HepG2 (cell line): ENCODE measurements at regions not wholly inside any gene's neighbourhood (a gene's known extent, or its start where the extent isn't known, plus 50 kb on each side); places are given as distances from the start of the nearest gene placed in this dataset.

Source experiments
- ATAC-seq: fragments of 200-7000 bp; cut with Tn5 transposase; 3 replicates; pipeline ENCODE4 v1.9.1; 2020; ENCODE audit warnings: mild to moderate bottlenecking, moderate library complexity
- BruUV-seq: library from RNA; stranded (reverse); fragments of 400-500 nt; replicated peaks from 2 replicates; lab custom pipeline; 2021; lab: Mats Ljungman, UMichigan
- CTCF ChIA-PET: fragments of 300-600 bp; formaldehyde crosslinking; extraction: SDS; loops from one replicate; lab custom pipeline; 2021; ENCODE audit warnings: low total read pairs, inconsistent platforms, low intra/inter-chr PET ratio; lab: Yijun Ruan, JAX
- POLR2A ChIA-PET: fragments of 350-600 bp; sonication (Branson Sonifier 250); formaldehyde crosslinking; loops from one replicate; lab custom pipeline; 2020; ENCODE audit warnings: antibody characterized with exemption, inconsistent platforms; lab: Yijun Ruan, JAX
- DNase-seq: peaks from one replicate; pipeline ENCODE4 v3.0.0-alpha.2; 2015; ENCODE audit warnings: low spot score
- FAIRE-seq: peaks from 3 replicates; lab custom pipeline; 2011; peaks lifted over from hg19 to GRCh38; lab: Jason Lieb, UNC
- H2AFZ ChIP-seq: one replicate; pipeline ENCODE4 v1.6.1; 2011; ENCODE audit warnings: low read length, inconsistent platforms
- H3K27ac ChIP-seq: fragments of 300-600 bp; 3 replicates; pipeline ENCODE4 v1.8.0; 2011; ENCODE audit warnings: mixed run types, mild to moderate bottlenecking, mixed read lengths, low read length, inconsistent platforms; ENCODE audit not compliant: insufficient read depth; ENCODE audit errors: extremely low read length
- H3K27me3 ChIP-seq, 2 experiments: fragments of 200-600 bp in 1 of 2; 2 replicates in 1 of 2; 3 replicates in 1 of 2; pipeline versions ENCODE4 v1.6.0 to v1.8.0; 2011; ENCODE audit warnings: low read length in 2 of 2, mild to moderate bottlenecking in 2 of 2, moderate library complexity in 2 of 2, inconsistent platforms in 1 of 2; ENCODE audit not compliant: insufficient read depth in 2 of 2, control insufficient read depth in 1 of 2
- H3K36me3 ChIP-seq, 2 experiments: fragments of 200-600 bp in 1 of 2; replicated peaks in 1 of 2; 2 replicates in 1 of 2; 3 replicates in 1 of 2; pipeline versions ENCODE4 v1.5.1 to v1.8.0; 2011; ENCODE audit warnings: low read length in 2 of 2, inconsistent platforms in 1 of 2; ENCODE audit not compliant: insufficient read depth in 2 of 2, control insufficient read depth in 1 of 2
- H3K4me1 ChIP-seq: 2 replicates; pipeline ENCODE4 v1.5.1; 2012; ENCODE audit warnings: low read length, inconsistent platforms; ENCODE audit not compliant: insufficient read depth
- H3K4me2 ChIP-seq: 2 replicates; pipeline ENCODE4 v1.6.0; 2011; ENCODE audit warnings: low read depth, low read length, inconsistent platforms
- H3K4me3 ChIP-seq, 3 experiments: fragments of 200-600 bp in 1 of 3; sonication (generic), shearing (Covaris generic) in 1 of 3; replicated peaks in 1 of 3; 2 replicates each; pipeline ENCODE4 v1.5.1; 2011 to 2016; ENCODE audit warnings: low read length in 3 of 3, inconsistent platforms in 2 of 3, low read depth in 2 of 3, mild to moderate bottlenecking in 2 of 3, control low read depth in 1 of 3, mixed read lengths in 1 of 3; ENCODE audit not compliant: insufficient read depth in 1 of 3
- H3K79me2 ChIP-seq: one replicate; pipeline ENCODE4 v1.6.1; 2011; ENCODE audit warnings: low read length, inconsistent platforms; ENCODE audit not compliant: insufficient read depth
- H3K9ac ChIP-seq: 2 replicates; pipeline ENCODE4 v1.6.0; 2011; ENCODE audit warnings: mild to moderate bottlenecking, low read depth, low read length, inconsistent platforms; ENCODE audit not compliant: insufficient read depth
- H3K9me3 ChIP-seq: 2 replicates; pipeline ENCODE4 v1.5.1; 2012; ENCODE audit warnings: mild to moderate bottlenecking, low read length
- H4K20me1 ChIP-seq: 2 replicates; pipeline ENCODE4 v1.6.0; 2011; ENCODE audit warnings: inconsistent platforms, mild to moderate bottlenecking, low read length, moderate library complexity; ENCODE audit not compliant: insufficient read depth
- DMTF1 ChIP-seq: sonication (generic); formaldehyde crosslinking; IDR thresholded peaks from 2 replicates; pipeline ENCODE4 v1.4.0; 2020; ENCODE audit warnings: mild to moderate bottlenecking, missing genetic modification reagents
- MAFF ChIP-seq: IDR thresholded peaks from 2 replicates; pipeline ENCODE4 v1.6.1; 2011; ENCODE audit warnings: low read depth, low read length, improper control_type of control experiment
- MAFK ChIP-seq, 2 experiments: IDR thresholded peaks in 1 of 2; conservative IDR thresholded peaks in 1 of 2; 2 replicates each; pipeline ENCODE4 v1.6.1; 2011; ENCODE audit warnings: improper control_type of control experiment in 2 of 2, low read length in 2 of 2
- ZNF563 ChIP-seq: sonication (generic); formaldehyde crosslinking; IDR thresholded peaks from 2 replicates; pipeline ENCODE4 v1.8.0; 2022; ENCODE audit warnings: mild to moderate bottlenecking, moderate library complexity, missing genetic modification reagents
- WGBS: methylation state at CpG from one replicate; pipeline ENCODE4 v1.1.6; 2017; ENCODE audit warnings: low lambda C conversion rate; 5-methylcytosine and 5-hydroxymethylcytosine counted together
- in situ Hi-C: cut with HindIII; loops from 2 replicates; pipeline ENCODE4 v1.10.0; 2017; ENCODE audit warnings: low pct_unique_long_range_greater_than_20kb; ENCODE audit not compliant: extremely low pct_ligation_motif_present
- intact Hi-C: fragments of 100-400 bp; cut with micrococcal nuclease; formaldehyde crosslinking; loops from one replicate; pipeline ENCODE4 v1.10.0; 2022; ENCODE audit not compliant: unreplicated experiment

- no peaks in the 10 kb centered on the region for H4K20me1 ChIP-seq
- ATAC-seq, result no peak
- no peak overlapping the region for H3K4me2 ChIP-seq
- no peaks in the 10 kb centered on the region for H3K36me3 ChIP-seq
- no peak for DNase-seq
- in situ Hi-C loops, result no loop called here
- no peak for TF ChIP-seq ZNF563 (CRISPR knock-in tag)
- TF ChIP-seq, all 625 proteins: peak for 0
- Histone ChIP-seq H2AFZ (no peak overlapping the region), H3K9ac (no peak overlapping the region), H3K79me2 (no peaks in the 10 kb centered on the region), H3K4me1 (no peaks in the 10 kb centered on the region), H3K9me3 (peaks cover 11% of the 10 kb centered on the region), H3K4me3 (no peak overlapping the region), H3K27ac (no peak overlapping the region), H3K27me3 (no peaks in the 10 kb centered on the region)
- POLR2A ChIA-PET, result no interaction called here
- BruUV-seq, result no TSS peak
- no peak for FAIRE-seq
- CTCF ChIA-PET, result no interaction called here
- WGBS, result 21% methylated on average over 1 of the region's 1 CpG
- intact Hi-C loops, result no loop called here
Observed at GRCh38 chr1:198014355-198014754, 97.2 kb downstream of the LHX9 start.

GRCh38 chr1:198015309-198015708, 98.1 kb downstream of the LHX9 start:
- CTCF ChIA-PET, result no interaction called here
- no peak overlapping the region for H3K4me3 ChIP-seq
- BruUV-seq, result no TSS peak

More at GRCh38 chr1:198015309-198015708, 98.1 kb downstream of the LHX9 start:
- no peak overlapping the region for H2AFZ ChIP-seq
- no peak overlapping the region for H3K27ac ChIP-seq
- TF ChIP-seq MAFK (conservative IDR thresholded peaks at IDR 0.05 in 1 of 2, IDR thresholded peaks at IDR 0.05 in 1 of 2; ENCODE audit: low read length in 2 of 2) (peak; percentile 27 to 43; a peak in 2 of 4 replicates), DMTF1 (no peak), MAFF (peak; percentile 35; the same call in 1 of the 2 replicates)
- TF ChIP-seq, all 625 proteins: peak for 2
- intact Hi-C loops (no loop called here), in situ Hi-C loops (no loop called here)
- Histone ChIP-seq H3K36me3 (no peaks in the 10 kb centered on the region), H3K79me2 (no peaks in the 10 kb centered on the region), H3K27me3 (no peaks in the 10 kb centered on the region), H3K9me3 (peaks cover 1% of the 10 kb centered on the region; the same call in 1 of the 2 replicates), H4K20me1 (no peaks in the 10 kb centered on the region), H3K4me2 (no peak overlapping the region), H3K4me1 (no peaks in the 10 kb centered on the region), H3K9ac (no peak overlapping the region)
- no peak for ATAC-seq
- no peak for FAIRE-seq
- DNase-seq, result no peak
- POLR2A ChIA-PET, result no interaction called here
